ENCODE measurements at regions not wholly inside any gene's neighbourhood (a gene's known extent, or its start where the extent isn't known, plus 50 kb on each side); places are given as distances from the start of the nearest gene placed in this dataset.

DNA sequence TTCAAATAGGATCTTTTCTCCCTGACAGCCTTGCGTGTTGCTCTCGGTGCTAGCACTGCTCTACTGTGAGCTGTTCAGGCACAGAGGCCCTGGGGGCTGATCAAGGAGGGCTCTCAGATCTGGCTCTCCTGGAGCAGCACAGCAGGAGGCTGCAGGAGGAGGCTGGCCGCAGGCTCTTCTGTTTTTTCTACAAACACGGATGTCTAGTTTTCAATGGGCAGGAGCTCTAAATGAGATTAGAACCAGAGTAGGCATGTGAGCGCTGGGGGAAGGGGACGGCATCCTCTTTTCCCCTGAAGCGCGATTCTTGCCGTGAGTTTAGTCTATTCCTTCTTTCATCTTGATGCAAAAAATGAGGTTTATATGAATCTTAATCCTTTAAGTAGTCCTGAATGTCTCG is 61.7 kb upstream of the IRX4 start:
- DNase-seq, result no peak

GRCh38 chr5:1943481-1943880 is 60.8 kb upstream of the IRX4 start:
- DNase-seq, result no peak

DNA sequence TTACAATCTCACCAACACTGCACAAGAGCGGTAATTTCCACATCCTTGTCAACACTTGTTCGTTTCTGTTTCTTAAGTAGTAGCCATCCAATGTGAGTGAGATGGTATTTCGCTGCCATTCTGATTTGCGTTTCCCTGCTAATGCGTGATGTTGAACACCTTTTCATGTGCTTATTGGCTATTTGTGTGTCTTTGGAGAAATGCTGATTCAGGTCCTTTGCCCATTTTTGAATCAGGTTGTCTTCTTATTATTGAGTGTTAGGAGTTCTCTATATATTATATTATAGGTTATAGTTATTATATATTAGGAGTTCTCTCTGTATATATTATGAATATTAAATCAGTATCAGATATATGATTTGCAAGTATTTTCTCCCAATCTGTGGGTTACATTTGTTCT is 59.9 kb upstream of the IRX4 start:
- DNase-seq, result no peak

DNA sequence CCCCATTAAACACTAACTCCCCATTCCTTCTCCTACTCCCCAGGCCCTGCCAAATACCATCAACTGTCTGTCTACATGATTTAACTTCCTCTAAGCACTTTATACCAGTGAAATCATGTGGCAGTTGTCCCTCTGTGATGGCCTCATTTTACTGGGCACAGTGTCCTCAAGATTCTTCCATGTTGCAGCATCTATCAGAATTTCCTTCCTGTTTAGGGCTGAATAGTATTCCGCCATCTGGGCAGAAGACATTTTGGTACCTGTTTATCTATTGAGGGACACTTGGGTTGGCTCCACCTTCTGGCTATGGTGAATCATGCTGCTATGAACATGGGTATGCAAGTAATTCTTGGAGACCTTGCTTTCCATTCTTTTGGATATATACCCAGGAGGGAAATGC is 59.4 kb upstream of the IRX4 start:
- DNase-seq, result no peak

DNA sequence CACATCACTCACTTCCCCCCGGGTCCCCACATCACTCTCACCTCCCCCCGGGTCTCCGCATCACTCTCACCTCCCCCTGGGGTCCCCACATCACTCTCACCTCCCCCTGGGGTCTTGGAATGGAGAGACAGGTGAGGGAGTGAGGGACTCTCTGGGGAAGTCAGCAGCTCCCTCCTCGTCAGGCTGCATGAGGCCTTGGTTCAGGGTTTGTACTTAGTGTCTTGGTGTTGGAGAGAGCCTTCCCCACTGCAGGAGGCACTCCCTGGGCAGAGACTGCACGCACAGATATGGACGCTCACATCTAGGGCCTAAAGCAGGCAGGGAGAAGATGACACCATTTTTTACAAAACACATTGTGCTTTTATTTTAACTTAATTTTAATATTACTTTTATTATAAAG is 56.5 kb upstream of the IRX4 start:
- DNase-seq, result no peak

GRCh38 chr5:1938310-1939000 is 55.7 kb upstream of the IRX4 start:
- no peak for DNase-seq

DNA sequence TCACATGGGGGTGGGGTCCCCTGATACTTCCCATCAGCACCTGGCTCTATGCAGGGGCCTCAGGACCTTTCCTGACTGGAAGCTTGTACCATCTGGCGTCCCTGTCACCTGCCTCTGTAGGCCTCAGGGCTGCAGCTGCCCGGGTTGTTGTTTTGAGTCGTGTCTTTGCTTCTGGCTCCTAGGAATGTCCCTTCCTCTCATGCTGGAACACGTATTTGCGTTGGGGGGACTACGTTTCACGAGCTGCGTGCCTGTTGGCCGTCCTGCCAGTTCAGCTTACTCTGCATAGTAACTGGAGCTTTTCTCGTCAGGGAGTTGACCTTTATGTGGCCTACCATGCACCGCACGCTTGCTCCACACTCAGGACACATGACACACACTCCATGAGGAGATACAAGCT is 54.9 kb upstream of the IRX4 start:
- DNase-seq, result no peak

- DNase-seq, result no peak
Observed at GRCh38 chr5:1936901-1937300, 54.2 kb upstream of the IRX4 start.

DNA sequence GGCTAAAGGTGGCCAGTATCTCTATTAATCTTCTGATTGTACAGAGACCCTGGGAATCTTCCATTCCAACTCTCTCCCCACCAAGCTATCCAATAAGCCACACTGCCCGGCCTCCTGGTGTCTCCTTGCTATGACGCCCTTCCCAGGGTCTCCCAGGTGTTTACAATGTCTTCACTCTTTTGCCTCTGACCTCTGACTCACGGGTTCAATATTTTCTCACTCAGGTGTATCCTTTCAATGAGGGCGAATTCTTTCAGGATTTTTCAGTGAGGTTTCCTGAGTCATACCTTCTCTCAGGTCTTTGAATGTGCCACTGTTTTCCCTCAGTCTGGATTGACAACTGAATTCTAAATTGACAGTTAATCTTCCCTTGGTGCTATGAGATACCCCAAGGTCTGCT is 53.7 kb upstream of the IRX4 start:
- no peak for DNase-seq

GRCh38 chr5:1934801-1935429 is 52.2 kb upstream of the IRX4 start:
- no peak for DNase-seq

- no peak for DNase-seq
Observed at GRCh38 chr5:1934056-1934394, 51.3 kb upstream of the IRX4 start.

- DNase-seq, result no peak
Observed at GRCh38 chr5:1933364-1934055, 50.8 kb upstream of the IRX4 start.

Data from NCI-H187 (cell line).